PFSK-1 (cell line): ENCODE measurements at regions not wholly inside any gene's neighbourhood (a gene's known extent, or its start where the extent isn't known, plus 50 kb on each side); places are given as distances from the start of the nearest gene placed in this dataset.

ENCODE experiments used
- REST ChIP-seq, 2 experiments: IDR thresholded peaks; 2 replicates each; pipeline versions ENCODE4 v1.6.1 to v1.8.0; 2011 to 2012; ENCODE audit warnings: low read depth in 2 of 2, low read length in 2 of 2, control low read depth in 1 of 2, inconsistent platforms in 1 of 2, mild to moderate bottlenecking in 1 of 2, moderate library complexity in 1 of 2; ENCODE audit not compliant: insufficient read depth in 1 of 2
- SIN3A ChIP-seq: IDR thresholded peaks from 2 replicates; pipeline ENCODE4 v1.6.1; 2012; ENCODE audit warnings: mild to moderate bottlenecking, low read length, moderate library complexity, borderline replicate concordance; ENCODE audit not compliant: insufficient read depth
- TAF1 ChIP-seq: IDR thresholded peaks from 2 replicates; pipeline ENCODE4 v1.6.1; 2012; ENCODE audit warnings: low read length, control low read depth, borderline replicate concordance; ENCODE audit not compliant: insufficient read depth

DNA sequence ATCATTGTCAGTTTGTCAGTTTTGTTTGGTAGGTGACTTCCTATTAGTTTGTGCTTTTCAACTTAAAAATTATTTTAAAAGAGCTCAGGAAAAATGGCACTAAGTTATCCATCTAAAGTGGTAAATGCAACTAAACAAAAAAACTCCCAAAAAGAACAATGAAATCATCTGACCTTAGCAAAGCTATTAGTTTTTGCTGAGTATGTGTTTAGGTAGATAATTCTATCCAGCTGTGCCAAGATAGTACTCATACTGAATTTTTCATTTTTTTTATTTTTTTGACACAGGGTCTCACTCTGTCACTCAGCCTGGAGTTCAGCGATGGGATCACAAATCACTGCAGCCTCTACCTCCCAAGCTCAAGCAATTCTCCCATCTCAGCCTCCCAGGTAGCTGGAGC, 645.3 kb downstream of the TBC1D4 start:
- TF ChIP-seq REST (IDR thresholded peaks at IDR 0.05; ENCODE audit: insufficient read depth in 1 of 2, low read depth in 2 of 2, low read length in 2 of 2) (no peak), SIN3A (no peak), TAF1 (no peak)
